ENCODE measurements at regions not wholly inside any gene's neighbourhood (a gene's known extent, or its start where the extent isn't known, plus 50 kb on each side); places are given as distances from the start of the nearest gene placed in this dataset.
A peak's percentile ranks its signal among the peaks of the same experiment; 100 is the strongest.

- no peaks in the 10 kb centered on the region for H3K27me3 Mint-ChIP-seq (ENCODE audit: low read depth)
- H3K9me3 Mint-ChIP-seq: no peaks in the 10 kb centered on the region
- no peak overlapping the region for H3K4me3 Mint-ChIP-seq
- peak overlapping the region; percentile 59 to 78 (median 77) for H3K27ac Mint-ChIP-seq
- H3K36me3 Mint-ChIP-seq (ENCODE audit: low read depth): no peaks in the 10 kb centered on the region
- no peak for TF ChIP-seq CTCF (IDR thresholded peaks at IDR 0.05; ENCODE audit: unreplicated experiment in 3 of 3)
- peaks cover 32% of the 10 kb centered on the region for H3K4me1 Mint-ChIP-seq
These were observed 91.4 kb downstream of the C9orf152 start for GRCh38 chr9:110116543-110116885.

- Mint-ChIP-seq H3K27ac (no peak overlapping the region), H3K4me3 (no peak overlapping the region), H3K9me3 (no peaks in the 10 kb centered on the region), H3K27me3 (ENCODE audit: low read depth) (no peaks in the 10 kb centered on the region), H3K4me1 (peaks cover 42% of the 10 kb centered on the region), H3K36me3 (ENCODE audit: low read depth) (no peaks in the 10 kb centered on the region)
- TF ChIP-seq CTCF (IDR thresholded peaks at IDR 0.05; ENCODE audit: unreplicated experiment in 3 of 3): no peak
These were observed 86.8 kb downstream of the C9orf152 start for GRCh38 chr9:110121170-110121569.

- no peak for TF ChIP-seq CTCF (IDR thresholded peaks at IDR 0.05; ENCODE audit: unreplicated experiment in 3 of 3)
- peak overlapping the region; percentile 16 to 99 (median 50) for H3K27ac Mint-ChIP-seq
- no peaks in the 10 kb centered on the region for H3K27me3 Mint-ChIP-seq (ENCODE audit: low read depth)
- H3K9me3 Mint-ChIP-seq: no peaks in the 10 kb centered on the region
- H3K4me1 Mint-ChIP-seq: peaks cover 56% of the 10 kb centered on the region
- H3K4me3 Mint-ChIP-seq: no peak overlapping the region
- H3K36me3 Mint-ChIP-seq (ENCODE audit: low read depth): no peaks in the 10 kb centered on the region
These were observed 84.4 kb downstream of the C9orf152 start for GRCh38 chr9:110123341-110124095.

GRCh38 chr9:110124439-110124838 is 83.5 kb downstream of the C9orf152 start:
- H3K4me1 Mint-ChIP-seq: peaks cover 65% of the 10 kb centered on the region
- H3K36me3 Mint-ChIP-seq (ENCODE audit: low read depth): no peaks in the 10 kb centered on the region
- peak overlapping the region; percentile 98 to 99 (median 98) for H3K27ac Mint-ChIP-seq
- peak overlapping the region; percentile 35 to 60 (median 57) for H3K4me3 Mint-ChIP-seq
- no peaks in the 10 kb centered on the region for H3K27me3 Mint-ChIP-seq (ENCODE audit: low read depth)
- no peak for TF ChIP-seq CTCF (IDR thresholded peaks at IDR 0.05; ENCODE audit: unreplicated experiment in 3 of 3)
- H3K9me3 Mint-ChIP-seq: no peaks in the 10 kb centered on the region

- Mint-ChIP-seq H3K36me3 (ENCODE audit: low read depth) (no peaks in the 10 kb centered on the region), H3K9me3 (no peaks in the 10 kb centered on the region), H3K4me1 (peaks cover 72% of the 10 kb centered on the region), H3K4me3 (peak overlapping the region; percentile 78 to 86 (median 82)), H3K27me3 (ENCODE audit: low read depth) (no peaks in the 10 kb centered on the region), H3K27ac (peak overlapping the region; percentile 98 to 99 (median 98))
- TF ChIP-seq CTCF (IDR thresholded peaks at IDR 0.05; ENCODE audit: unreplicated experiment in 3 of 3): no peak
These were observed 82.7 kb downstream of the C9orf152 start for GRCh38 chr9:110125207-110125751.
